ENCODE measurements at regions not wholly inside any gene's neighbourhood (a gene's known extent, or its start where the extent isn't known, plus 50 kb on each side); places are given as distances from the start of the nearest gene placed in this dataset.
"Not testable (repeated sequence)": the region's sequence is repeated elsewhere in the genome, so short reads cannot be mapped to it uniquely, and the experiment has no call there.

DNA sequence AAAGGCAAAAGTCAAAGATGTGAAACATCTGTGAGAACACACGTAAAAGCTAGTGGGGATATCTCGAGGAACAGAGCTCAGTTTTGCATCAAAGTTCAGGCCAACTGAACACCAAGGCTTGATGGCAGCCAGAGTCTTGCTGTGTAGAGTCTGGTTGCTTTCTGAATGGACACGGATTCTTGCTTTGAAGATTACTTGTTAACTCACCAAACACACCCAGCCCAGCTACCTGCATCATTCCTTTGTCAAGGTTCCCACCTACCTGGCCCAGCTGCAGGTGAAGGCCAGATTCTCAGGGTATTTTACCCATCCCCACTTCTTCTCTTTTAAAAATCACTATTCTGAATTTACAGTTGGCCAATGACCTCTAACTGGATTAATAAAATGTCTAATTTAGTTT, 174.4 kb upstream of the PHYHIPL start:
- DNase-seq, result no peak

DNA sequence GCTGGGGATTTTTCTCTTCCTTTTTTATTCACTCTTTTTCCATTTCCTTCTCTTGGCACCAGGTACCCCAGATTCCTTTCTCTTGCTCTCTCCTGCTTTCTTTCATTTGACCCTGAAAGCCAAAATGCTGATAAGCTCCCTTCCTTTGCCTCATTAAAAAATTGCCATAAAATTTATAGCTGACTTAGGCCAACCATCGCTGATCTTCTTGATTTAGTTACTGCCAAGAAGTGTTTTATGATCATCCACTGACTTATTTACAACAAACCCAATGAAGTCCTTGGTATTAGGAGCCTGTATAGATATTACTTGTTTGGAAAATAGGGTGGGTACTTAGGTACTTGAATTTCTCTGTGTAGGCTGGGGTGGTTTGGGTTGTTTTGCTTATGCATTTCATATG, 173.2 kb upstream of the PHYHIPL start:
- no peak for DNase-seq

DNA sequence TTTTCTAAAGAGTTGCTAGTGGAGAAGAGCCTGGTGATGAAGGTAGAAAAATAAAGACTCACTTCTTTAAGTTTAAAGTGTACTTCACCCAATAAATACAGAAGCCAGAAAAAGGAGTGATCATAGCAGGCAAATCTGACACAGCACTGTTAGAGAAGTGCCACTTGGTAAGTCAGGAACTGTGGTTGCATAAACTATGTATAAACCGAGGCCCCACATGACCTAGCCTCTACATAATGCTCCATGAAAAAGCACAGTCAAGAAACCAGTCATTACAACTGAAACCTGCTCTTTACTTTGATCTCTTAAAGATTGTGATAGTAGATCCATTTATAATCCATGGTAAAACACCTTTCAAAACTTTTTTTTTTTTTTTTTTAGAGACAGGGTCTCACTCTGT, 172.1 kb upstream of the PHYHIPL start:
- no peak for DNase-seq

DNA sequence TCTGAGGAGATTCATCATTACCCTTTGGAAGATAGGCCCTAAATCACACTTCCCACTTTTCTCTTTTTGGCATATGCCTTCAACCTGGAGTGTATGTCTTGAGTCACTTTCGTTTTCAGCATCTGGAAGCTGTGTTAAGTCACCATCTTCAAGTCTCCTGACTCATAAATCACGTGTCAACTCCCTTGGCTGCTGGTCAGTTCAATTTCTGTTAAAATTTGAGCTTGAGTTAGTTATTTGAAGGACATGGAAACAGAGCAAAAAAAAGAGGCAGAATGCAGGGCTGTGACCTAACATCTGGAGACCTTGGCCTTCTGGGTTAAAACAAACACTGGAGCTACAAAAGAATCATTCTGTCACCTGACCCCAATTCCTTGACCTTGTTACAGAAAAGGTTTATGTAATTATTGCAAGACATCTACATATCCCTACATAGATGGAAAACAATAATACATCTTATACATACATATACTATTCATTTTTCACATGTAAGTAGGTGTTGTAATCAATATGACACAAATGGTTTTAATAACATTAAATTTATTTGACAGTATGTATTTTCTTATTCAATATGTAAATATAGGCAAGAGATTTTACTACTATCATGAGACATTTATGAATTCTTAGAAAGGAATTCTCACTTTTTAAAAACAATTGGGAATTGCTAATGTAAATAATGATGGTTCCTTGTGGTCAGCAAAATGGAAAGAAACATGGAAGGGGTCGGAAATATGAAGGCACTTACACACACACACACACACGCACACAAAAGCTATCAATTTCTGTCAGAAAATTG, 169.7 kb upstream of the PHYHIPL start:
- no peak for DNase-seq

DNA sequence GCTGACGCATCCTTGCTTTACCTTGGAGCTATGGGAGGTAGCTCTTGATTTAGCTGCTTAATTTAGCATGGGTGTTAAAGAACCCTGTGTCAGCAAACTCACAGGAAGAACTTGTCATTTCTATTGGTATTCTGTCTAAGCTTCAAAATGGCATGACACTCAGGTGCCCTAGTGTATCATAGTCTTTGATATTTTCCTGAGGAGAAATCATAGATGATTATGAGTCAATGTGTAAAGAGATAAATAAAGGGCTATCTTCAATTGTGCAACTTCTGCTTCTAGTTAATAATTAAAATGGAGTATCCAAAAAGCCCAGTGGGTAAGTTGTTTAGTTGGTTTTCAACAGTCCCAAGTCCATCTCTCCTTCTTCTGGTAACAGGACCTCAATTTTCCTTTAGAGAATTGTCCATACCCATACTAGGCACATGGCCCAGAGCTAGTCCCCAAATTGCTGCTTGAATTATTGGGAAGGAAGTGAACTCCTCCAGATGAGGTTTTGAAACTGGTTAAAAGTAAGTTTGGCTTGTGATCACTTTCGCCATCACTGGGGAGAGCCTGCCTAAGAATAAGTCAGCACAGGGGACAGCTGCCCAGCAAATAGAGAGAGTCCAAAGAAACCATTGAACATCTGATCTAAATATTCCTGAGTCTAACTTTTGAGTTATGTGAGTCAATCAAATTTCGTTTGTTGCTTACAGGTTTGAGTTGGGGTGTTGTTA, 169.0 kb upstream of the PHYHIPL start:
- DNase-seq, result no peak

DNA sequence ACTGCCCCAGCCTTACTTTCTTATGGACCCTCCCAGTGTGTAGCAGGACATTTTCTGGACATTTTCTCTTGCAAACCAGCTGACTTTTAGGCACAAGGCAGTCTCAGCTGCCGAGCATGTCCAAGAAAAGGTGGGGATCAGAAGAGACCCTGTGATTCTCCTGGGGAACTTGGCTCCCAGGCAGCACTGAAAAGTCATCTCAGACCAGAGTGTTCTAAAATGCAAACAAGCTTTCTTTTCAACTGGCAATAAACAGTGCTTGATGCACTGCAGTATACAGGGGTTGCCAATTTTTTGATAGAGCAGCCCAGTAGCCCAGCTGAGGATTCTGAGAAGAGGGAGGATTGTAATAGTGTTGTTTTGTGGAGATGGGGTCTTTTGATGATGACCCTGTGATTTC, 168.0 kb upstream of the PHYHIPL start:
- DNase-seq, result no peak

DNA sequence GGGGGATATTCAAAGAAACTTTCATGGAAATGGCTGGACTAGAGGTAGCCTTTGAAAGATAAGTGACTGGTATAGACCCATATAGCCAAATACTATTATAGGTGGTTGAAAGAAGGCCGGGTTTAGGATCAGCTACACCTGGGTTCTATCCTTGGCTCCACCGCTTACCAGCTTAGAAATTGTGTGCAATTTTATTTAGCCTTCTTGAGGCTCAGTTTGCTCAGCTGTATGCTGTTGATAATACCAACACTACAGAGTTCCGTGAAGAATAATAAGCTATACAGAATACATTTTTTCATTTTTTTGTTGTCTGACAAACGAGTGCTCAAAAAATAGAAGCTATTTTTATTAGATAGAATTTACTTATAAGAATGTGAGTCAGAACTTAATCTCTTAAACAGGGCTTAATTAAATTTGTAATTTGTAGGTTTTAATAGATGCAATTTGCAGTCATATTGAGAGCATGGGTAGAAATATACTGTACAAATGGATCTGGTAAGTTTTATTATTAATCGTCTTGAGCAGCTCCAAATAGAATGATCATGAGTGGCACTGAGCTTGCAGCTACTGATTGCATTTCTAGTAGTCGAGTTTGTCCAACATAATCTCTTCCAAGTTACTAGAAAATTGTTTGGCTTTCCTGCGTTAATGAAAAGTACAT, 164.3 kb upstream of the PHYHIPL start:
- no peak for DNase-seq

DNA sequence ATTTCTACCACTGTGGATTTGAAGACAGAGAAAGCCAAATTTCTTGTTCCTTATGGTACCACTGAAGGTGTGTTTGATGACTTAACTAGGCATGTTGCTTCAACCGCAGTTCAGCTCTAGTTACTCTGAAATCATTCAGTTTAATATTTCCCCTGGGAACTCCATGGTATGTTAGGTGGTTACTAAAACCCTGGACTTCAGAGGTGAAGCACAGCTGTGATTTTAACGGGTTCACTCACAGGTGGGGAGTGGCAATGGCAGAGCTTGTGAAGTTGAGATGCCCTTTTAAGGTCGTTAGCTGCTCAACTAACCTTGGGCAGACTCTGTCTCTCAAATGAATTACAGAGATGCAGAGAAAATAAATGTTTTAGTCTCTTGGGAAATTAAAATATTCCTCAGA, 163.6 kb upstream of the PHYHIPL start:
- DNase-seq, result no peak

DNA sequence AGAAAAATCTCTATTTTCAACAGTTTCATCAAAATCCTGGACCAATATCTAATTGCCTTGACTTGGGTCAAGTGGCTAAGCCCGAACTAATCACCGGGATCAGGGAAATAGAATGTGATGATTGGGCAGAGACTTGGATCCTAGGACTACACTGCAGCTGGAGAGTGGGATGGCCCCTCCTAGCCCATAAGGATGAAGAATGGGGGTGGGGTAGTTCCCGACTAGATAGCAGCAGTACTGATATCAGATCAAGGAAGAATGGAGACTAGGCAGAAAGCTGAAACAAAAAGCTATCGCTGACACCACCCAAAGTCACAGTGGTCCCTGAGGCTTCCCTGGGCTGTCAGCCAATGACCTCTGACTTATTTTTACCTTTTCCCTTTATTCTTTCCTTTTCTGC, 160.4 kb upstream of the PHYHIPL start:
- DNase-seq, result no peak

DNA sequence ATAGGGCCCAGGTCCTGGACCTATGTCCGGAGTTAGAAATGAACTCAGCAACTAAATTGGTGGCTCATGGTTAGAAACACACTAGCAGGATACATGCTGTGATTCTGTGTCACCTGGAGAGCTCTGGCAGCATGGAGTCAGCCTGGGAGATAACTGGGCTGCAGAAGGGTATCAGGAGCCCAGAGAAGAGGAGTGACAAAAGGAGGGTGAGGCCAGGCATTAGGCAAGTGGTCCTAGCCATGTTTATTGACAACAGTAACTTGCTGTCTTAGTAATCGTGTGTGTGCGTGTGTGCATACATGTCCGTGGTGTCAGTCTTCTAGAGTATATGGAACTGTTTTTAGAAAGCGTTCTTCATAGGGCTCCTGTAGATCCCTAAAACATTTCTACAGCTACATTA, 157.5 kb upstream of the PHYHIPL start:
- no peak for DNase-seq

DNA sequence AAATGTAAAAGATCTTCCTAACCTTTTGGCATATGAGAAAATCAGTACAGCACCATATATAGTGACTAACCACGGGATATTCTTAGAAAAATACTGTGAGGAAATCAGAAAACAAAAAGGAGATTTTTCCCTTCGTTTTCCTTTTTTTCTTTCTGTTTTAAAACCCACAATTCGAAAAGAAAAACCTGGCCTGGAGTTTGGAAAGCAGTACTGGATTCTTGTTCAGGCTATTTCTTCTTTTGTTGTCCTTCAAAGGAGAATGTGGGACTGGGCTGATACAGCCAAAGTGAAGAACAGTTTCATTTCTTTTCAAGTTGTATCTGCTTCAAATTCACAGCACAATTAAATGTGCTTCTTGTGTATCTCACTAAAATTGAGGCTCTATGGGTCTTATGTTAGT, 156.8 kb upstream of the PHYHIPL start:
- DNase-seq, result no peak

DNA sequence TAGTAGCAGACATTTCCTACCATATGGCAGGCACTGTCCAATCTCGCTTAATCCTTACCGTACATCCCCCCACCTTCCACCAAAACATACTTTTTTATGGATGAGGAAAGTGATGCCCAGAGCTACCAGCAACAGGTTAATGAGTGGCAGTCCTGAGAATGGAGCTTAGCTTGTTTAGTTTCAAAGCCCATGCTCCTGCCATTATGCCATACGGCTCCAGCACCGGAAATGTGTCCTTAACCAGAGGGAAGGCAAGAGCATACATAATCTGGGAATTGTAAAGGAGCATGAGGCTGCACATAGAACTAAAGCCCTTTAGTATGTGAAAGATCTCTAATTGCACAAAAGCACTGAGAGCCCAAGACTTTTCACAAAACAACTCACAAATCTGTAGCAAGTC, 155.9 kb upstream of the PHYHIPL start:
- no peak for DNase-seq

DNA sequence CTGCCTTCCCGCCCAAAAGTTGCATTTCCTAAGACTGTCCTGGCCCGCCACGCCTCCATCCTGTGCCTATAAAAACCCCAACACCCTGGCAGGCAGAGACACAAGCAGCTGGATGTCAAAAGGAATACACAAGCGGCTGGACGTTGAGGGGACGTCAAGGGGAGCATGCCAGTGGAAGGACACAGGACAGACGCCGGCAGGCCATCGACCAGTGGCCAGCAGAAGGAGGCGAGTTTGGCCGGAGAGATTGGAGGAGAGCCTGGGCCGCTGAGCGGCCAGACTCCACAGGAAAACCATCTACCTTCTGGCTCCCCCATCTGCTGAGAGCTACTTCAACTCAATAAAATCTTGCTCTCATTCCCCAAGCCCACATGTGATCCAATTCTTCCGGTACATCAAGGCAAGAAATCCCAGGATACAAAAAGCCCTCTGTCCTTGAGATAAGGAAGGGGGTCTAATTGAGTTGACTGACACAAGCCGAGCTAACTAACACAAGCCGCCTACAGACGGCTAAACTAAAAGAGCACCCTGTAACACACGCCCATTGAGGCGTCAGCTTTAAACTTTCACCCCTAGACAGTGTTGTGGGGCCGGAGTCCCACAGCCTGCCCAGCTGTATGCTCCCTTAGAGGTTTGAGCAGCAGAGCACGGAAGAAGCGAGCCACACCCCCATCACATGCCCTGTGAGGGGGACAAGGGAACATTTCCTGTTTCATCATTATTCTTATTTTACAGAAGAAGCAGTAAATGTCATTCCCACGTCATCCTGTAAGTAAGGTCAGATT, 150.3 kb upstream of the PHYHIPL start:
- DNase-seq, result no peak

DNA sequence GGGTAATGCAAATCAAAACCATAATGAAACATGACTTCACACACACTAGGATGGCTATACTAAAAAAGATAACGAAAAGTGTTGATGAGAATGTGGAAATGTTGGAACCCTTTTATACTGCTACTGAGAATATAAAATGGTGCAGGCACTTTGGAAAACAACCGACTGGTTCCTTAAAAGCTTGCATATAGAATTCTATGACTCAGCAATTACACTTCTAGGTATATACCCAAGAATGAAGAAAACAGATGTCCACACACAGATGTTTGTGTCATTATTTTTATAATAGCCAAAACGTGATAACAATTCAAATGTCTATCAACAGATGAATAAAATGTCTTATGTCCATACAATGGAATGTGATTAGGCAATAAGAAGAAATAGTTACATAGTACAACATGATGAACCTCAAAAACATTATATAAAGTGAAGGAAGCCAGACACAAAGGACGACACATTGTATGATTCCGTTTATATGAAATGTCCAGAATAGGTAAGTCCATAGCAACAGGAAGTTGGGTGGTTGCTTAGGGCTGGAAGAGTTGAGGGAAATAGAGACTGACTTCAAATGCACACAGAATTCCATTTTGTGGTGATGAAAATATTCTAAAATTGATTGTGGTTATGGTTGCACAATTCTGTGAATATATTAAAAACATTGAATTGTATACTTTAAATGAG, 148.3 kb upstream of the PHYHIPL start:
- no peak for DNase-seq

DNA sequence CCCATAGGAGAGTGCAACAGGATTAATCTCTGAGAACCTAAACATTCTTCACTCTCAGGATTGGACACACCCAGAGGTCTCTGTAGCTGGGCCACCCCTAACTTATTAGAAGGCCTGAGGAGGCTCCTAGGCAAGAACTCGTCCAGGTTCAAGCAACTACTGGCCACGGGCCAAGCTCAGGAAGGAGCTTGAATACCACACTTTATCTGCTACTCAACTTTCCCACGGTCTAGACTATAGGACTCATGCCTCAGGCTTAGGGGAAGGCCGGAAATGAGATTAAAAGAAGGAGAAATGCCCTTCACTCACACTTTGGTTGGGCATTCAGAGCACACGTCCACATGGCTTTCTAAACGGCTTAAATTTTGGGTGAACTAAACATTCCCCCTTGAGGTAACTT, 142.8 kb upstream of the PHYHIPL start:
- DNase-seq, result no peak

DNA sequence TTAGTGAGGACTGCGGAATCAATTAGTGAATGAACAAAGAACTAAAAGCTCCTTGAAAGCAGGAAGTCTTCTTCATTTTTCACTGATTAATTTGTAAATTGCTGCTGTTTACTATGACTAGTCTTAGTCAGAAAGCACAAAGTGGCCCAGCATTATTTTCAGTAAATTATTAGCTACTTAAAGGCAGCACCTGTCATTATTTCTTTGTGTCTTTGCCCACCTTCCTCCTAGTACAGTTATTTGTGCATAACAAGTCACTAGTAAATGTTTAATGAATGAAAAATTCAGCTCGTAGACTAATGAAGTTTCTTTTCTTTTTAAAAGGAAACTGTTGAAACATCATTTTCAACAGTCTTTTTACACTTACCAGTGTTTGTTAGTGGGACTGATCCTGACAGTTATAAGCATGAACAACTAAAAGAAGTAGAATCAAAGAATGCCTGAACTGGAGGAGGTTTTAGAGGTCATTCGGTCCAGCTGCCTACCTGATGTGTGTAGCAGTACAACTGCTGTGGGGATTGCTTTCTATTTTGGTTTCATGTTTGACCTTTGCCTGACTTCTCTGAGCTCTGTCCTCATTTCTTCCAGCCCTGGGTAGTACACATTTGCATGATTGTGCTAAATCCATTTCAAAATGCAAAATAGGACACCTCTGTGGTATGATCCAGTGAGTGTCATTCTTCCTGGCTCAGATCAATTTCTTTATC, 140.0 kb upstream of the PHYHIPL start:
- DNase-seq, result no peak

DNA sequence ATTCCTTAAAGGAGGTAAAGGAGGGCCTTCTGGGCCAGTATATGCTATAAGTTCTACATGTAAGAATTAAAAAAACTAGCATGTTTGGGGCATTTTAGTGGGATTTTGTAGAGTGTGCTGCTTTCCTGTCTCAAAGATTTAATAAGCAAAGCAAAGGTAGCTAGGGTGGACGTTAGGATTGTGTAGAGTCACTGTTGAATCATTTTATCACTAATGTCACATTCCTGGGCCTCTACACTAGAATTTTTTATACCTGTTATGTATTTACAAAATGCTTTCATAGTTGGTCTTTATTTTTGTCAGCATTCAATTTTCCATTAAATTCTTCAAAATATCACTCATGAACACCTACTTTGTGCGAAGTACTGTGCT, 139.4 kb upstream of the PHYHIPL start:
- no peak for DNase-seq

DNA sequence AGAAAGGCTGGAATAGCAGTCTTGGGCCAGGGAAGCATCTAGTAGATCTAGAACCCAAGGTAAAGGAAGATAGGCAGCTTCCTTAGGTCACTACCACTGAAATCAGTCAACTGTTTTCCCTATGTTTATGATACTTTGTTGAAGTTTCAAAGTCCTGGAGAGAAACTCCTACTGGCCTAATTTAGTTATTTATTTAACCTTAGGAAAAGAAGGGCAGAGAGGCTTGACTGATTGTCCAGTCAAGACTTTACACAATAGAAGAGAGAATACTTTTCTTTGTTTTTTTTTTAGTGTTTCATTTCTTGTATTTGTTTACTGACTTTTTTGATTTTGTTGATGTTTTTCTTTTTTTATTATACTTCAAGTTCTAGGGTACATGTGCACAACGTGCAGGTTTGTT, 138.9 kb upstream of the PHYHIPL start:
- DNase-seq, result no peak

DNA sequence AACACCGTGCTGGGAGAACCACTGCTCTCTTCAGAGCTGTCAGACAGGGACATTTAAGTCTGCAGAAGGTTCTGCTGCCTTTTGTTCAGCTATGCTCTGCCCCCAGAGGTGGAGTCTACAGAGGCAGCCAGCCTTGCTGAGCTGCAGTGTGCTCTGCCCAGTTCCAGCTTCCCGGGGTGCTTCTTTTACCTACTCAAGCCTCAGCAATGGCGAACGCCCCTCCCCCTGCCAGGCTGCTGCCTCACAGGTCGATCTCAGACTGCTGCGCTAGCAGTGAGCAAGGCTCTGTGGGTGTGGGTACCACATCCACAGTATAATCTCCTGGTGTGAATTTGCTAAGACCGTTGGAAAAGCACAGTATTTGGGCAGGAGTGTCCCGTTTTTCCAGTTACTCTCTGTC, 133.1 kb upstream of the PHYHIPL start:
- not testable (repeated sequence) for DNase-seq

DNA sequence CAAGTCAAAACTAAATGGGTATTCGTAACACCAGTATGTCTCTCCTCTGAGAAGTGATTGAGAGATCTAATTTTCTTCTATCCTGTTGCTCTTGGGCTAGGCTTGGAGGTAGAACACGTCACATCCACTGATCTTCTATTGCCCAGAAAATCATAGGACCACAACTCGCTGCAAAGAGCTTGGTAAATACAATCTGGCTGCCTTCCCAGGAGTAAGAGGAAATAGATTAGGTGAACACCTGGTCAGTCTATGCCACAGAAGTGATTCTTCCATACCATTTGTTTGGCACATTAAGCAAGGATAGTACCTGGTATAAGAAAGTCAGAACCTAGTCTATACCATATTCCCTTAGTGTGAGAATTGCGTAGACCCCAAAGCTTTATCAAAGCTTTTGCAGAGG, 129.3 kb upstream of the PHYHIPL start:
- no peak for DNase-seq

DNA sequence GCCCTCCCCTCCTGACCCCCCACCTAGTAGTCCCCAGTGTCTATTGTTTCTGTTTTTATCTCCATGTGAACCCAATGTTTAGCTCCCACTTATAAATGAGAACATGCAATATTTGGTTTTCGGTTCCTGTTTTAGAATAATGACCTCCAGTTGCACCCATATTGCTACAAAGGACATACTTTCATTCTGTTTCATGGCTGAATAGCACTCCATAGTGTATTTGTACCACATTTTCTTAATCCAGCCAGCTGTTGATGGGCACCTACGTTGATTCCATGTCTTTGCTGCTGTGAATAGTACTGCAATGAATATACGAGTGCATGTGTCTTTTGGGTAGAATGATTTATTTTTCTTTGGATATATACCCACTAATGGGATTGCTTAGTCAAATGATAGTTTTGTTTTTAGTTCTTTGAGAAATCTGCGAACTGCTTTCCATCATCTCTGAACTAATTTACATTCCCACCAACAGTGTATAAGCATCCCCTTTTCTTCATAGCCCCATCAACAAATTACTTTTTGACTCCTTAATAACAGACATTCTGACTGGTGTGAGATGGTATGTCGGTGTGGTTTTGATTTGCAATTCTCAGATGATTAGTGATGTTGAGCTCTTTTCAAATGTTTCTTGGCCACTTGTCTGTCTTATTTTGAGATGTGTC, 128.4 kb upstream of the PHYHIPL start:
- DNase-seq, result no peak

DNA sequence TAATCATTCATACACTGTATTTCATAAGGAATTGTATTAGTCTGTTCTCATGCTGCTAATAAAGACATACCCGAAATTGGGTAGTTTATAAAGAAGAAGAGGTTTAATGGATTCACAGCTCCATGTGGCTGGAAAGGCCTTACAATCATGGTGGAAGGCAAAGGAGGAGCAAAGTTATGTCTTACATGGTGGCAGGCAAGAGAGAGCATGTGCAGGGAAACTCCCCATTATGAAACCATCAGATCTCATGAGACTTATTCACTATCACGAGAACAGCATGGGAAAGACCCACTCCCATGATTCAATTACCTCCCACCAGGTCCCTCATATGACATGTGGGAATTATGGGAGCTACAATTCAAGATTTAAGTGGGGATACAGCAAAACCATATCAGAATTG, 122.9 kb upstream of the PHYHIPL start:
- not testable (repeated sequence) for DNase-seq

All from stimulated activated CD4-positive, alpha-beta T cell treated with anti-CD3 and anti-CD28 coated beads, Interleukin-15, amount 100 ng/mL, for 24 hours (primary cell).